Stimulated activated CD8-positive, alpha-beta memory T cell treated with anti-CD3 and anti-CD28 coated beads, Interleukin-4, amount 100 ng/mL, for 4 hours (primary cell): ENCODE measurements at regions not wholly inside any gene's neighbourhood (a gene's known extent, or its start where the extent isn't known, plus 50 kb on each side); places are given as distances from the start of the nearest gene placed in this dataset.
"Not testable (repeated sequence)": the region's sequence is repeated elsewhere in the genome, so short reads cannot be mapped to it uniquely, and the experiment has no call there.

Experiments used
- DNase-seq, 2 donors: peaks; one replicate each; pipeline ENCODE4 v3.0.0-alpha.2; 2020; ENCODE audit warnings: low read depth in 2 of 2, low spot score in 1 of 2

DNA sequence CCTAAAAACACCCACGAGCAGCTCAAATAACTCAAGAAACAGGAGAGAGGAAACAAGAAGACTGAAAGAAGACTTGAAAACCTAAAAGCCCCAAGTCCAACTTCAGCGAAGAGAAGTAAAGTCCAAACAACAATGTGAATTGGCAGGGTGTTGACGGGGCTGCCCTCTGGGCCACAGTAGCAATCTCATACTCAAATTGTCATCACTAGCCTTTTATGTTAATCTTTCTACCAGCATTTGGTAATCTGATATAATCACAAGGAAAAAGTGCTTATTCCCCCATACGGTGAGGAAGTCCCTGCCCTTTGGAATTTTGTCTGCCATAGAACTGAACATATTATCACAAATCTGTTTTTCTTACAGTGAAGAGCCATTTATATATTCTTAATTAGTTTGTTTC lies 51.5 kb upstream of the IFNE start:
- DNase-seq = no peak

- DNase-seq = no peak
Observed at GRCh38 chr9:21535396-21535795, 53.3 kb upstream of the IFNE start.

- no peak for DNase-seq
Observed at GRCh38 chr9:21542787-21543186, 60.7 kb upstream of the IFNE start.

- no peak for DNase-seq
Observed at GRCh38 chr9:21543187-21543586, 61.1 kb upstream of the IFNE start.

DNA sequence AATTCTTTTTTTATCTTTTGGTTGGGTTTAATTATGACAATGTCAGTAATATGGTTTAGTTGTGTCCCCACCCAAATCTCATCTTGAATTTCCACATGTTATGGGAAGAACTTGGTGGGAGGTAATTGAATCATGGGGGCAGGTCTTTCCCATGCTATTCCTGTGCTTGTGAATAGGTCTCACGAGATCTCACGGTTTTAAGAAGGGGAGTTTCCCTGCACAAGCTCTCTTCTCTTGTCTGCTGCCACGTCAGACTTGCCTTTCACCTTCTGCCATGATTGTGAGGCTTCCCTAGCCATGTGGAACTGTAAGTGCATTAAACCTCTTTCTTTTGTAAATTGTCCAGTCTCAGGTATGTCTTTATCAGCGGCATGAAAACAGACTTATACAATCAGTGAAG lies 61.7 kb upstream of the IFNE start:
- not testable (repeated sequence) for DNase-seq

GRCh38 chr9:21546949-21547348 lies 64.8 kb upstream of the IFNE start:
- no peak for DNase-seq

DNA sequence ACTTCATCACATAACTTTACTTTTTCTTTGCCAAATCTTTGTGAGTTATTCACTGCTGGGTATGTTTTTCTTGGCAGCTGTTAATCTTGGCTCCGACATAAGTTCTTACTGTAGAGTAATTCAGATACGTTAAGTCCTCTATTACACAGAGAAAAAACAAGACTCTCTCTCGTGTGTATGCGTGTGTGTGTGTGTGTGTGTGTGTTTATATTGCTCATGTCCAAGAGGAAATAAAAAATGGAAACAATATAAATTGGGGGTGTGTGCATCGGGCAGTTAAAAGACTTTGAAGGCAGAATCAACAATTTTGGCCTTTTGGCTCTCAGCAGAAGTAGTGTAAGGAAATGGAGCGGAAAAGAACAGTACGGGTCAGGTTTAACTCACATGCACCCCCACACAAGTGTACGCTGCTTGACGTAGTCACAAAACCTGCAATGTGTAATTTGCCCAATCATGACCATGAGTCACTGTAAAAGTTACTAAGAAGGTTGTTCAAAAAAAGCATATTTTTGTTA lies 67.2 kb upstream of the IFNE start:
- DNase-seq = no peak

DNA sequence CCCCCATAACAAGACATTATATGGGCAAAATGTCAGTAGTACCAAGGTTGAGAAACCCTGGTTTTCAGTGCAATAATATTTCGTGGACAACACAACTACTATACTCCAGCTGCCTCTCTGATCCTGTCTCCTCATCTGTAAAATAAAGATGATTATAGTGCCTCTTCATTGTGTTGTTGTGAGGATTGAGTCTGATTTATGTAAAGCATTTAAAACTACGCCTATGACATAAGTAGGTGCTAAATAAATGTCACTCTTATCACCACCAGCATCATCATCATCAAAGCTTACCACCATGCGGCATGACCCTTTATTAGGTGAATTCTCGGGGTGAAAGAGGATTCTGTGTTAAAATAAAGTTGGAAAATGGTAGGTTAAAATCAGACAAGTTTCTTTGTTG lies 67.8 kb upstream of the IFNE start:
- DNase-seq = no peak

- DNase-seq = no peak
Observed at GRCh38 chr9:21550392-21550791, 68.3 kb upstream of the IFNE start.

GRCh38 chr9:21551401-21551800 lies 69.3 kb upstream of the IFNE start:
- no peak for DNase-seq

DNA sequence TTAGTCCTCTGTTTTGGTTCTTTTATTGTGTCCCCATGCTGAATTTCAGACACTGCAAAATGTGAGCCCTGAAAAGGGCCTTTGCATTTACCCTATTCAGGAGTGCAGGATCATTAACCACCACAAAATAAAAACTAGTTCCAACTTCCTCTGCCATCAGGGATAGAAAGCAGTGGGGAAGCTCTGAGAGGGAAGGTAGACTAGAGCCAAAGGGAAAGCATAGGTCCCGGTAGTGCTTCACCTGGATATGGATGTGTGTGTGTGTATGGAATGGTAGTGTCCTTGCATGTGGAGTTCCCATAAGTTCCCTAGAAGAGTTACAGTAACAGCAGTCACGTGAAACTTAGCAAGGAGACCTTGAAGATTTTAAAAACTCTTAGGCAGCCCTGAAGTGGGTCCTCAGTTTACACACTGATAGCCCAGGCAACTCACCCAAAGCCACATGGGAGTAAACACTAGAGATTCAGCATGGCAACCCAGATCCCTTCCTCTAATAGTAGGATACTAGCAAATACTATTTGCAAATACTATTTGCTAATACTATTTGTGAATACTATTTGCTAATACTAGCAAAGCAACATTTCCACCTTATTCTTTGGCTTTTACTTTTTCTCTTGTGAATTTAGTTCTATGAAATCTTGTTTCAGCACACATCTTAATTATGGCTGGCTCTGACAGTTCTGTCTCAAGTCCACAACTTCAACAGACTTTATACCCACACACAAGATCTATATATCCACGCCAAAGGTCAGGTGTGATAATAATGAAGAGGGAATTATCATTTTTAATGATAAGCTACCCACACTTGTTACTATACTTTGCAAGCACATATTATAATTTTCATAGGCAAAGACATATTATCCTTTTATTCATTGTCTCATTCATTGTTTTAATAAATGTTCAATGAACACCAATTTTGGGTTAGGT lies 70.4 kb upstream of the IFNE start:
- DNase-seq = no peak

- DNase-seq = no peak
Observed at GRCh38 chr9:21553441-21553840, 71.3 kb upstream of the IFNE start.

DNA sequence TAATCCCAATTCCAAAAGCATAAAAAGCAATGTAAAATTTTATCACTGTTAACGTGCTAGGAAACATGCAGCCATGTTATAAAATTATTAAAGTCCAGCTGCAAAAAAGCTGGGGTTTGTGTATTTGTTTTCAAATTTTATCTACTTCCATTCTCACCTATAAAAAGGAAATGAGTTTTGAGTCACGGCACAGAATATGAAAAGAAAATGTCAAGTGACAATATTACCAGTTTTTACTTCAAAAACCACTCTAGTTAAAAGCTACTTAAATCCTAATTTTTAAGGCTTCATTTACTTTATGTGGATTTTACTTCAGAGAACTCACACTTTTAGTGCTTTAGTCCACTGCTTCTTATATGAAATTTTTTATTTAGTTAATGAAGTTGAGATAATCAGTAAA lies 72.7 kb upstream of the IFNE start:
- DNase-seq = no peak

DNA sequence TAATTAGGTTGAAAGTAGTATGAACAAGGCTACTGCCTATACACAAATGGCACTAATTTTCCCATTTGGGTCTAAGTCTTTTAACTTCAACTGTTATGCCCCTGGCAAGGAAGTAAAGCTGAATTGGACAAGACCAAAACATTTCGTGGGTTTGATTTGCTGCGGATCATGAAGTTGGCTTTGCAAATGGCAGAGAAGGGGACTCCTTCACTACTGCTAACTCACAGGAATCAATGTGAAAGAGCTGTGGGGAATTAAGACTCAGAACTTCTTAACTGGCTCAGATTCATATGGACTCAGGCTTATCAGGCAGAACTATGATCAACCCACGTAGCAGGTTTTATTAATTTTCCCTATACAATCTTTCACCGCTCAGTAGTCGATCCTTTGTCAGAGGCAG lies 73.8 kb upstream of the IFNE start:
- no peak for DNase-seq

DNA sequence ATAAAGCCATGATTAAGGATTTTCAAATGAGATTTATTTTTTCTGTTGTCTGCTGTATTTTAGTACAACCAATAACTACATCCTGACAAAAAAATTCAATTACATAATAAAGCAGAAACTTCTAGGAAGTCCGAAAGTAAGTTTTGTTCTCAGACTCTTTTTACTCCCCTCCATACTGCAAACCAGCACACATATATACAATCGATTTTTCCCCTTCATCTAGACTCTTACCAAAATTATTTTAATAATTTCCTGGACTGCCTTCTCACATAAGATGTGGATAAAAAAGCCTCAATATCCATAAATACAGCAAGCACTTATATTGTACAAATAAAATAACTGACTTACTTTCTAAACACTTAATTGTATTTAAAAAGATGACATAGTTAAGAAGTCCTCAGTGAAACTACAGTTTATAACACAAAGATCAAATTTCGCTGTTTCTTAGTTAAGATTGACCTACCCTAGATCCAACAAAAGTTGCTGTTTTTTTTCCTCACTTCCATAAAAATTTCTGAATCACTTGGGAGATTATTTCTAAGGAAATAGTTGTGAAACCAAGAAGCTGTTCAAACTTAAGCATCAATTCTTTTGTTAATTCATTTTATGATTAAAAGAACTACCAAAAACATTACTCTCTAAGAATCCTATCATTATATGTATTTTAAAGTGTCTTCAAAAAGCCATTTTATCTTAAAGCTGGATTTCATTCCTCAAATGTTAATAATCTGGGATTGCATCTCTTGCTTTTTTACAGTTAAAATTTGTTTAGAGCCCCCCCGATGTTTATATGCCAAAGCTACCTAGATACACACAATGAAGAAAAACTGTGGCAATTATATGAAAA lies 74.7 kb upstream of the IFNE start:
- no peak for DNase-seq

GRCh38 chr9:21557428-21557768 lies 75.3 kb upstream of the IFNE start:
- no peak for DNase-seq

GRCh38 chr9:21558079-21558478 lies 76.0 kb upstream of the IFNE start:
- no peak for DNase-seq

GRCh38 chr9:21558615-21559401 lies 76.7 kb upstream of the IFNE start:
- DNase-seq = no peak

- peak in 1 of 2 donors; percentile 14 for DNase-seq
Observed at GRCh38 chr9:21559402-21560280, 77.5 kb upstream of the IFNE start.

GRCh38 chr9:21560281-21560745 lies 78.2 kb upstream of the IFNE start:
- no peak for DNase-seq
